Sciatic nerve (tissue), 2 donors: ENCODE measurements at regions not wholly inside any gene's neighbourhood (a gene's known extent, or its start where the extent isn't known, plus 50 kb on each side); places are given as distances from the start of the nearest gene placed in this dataset.
A peak's percentile ranks its signal among the peaks of the same experiment; 100 is the strongest.
"Not testable (repeated sequence)": the region's sequence is repeated elsewhere in the genome, so short reads cannot be mapped to it uniquely, and the experiment has no call there.

Source experiments
- ATAC-seq: fragments of 200-7000 bp; cut with Tn5 transposase; one replicate; pipeline ENCODE4 v1.9.1; 2020; ENCODE audit warnings: mild to moderate bottlenecking, moderate library complexity
- DNase-seq: peaks from one replicate; pipeline ENCODE4 v3.0.0-alpha.2; 2020; ENCODE audit warnings: low spot score
- intact Hi-C: fragments of 100-400 bp; cut with DNase I; formaldehyde crosslinking; loops from one replicate; pipeline ENCODE4 v1.14.2; 2022
- donor health status: DM: no; HTN: no; CAD: no.
- donor health status: DM: no; HTN: no; CAD: no.

GRCh38 chr2:49369650-49370049, 215.3 kb upstream of the FSHR start:
- intact Hi-C loops: no loop called here
- ATAC-seq (no peak), DNase-seq (no peak)

- ATAC-seq: no peak
- intact Hi-C loops: no loop called here
- DNase-seq: no peak
Observed at GRCh38 chr2:49369101-49369500, 214.8 kb upstream of the FSHR start.

- DNase-seq (no peak), ATAC-seq (no peak)
- intact Hi-C loops: no loop called here
Observed at GRCh38 chr2:49367003-49367402, 212.7 kb upstream of the FSHR start.

DNA sequence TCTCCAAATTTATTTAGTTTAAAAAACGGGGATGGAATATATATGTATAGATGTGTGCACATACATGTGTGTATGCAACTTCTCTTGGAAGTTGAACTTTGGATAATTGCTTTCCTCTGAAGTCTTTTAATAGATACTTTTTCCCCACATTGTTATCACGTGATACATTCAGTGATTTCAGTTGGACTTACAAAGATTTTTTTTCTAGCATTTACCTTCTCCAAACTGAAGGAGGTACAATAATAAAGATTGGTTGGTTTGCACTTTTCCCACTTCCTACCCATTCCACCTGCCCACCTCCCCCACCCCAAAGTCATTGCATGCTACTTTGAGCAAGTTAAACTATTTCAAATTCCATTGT, 206.1 kb upstream of the FSHR start:
- no peak for ATAC-seq
- intact Hi-C loops: no loop called here
- DNase-seq: no peak

- intact Hi-C loops: no loop called here
- ATAC-seq (peak; percentile 62), DNase-seq (no peak)
Observed at GRCh38 chr2:49359721-49360406, 205.5 kb upstream of the FSHR start.

- no peak for DNase-seq
- no peak for ATAC-seq
- intact Hi-C loops: no loop called here
Observed at GRCh38 chr2:49355611-49356010, 201.3 kb upstream of the FSHR start.

GRCh38 chr2:49351560-49351959, 197.2 kb upstream of the FSHR start:
- intact Hi-C loops: no loop called here
- no peak for DNase-seq
- ATAC-seq: no peak

DNA sequence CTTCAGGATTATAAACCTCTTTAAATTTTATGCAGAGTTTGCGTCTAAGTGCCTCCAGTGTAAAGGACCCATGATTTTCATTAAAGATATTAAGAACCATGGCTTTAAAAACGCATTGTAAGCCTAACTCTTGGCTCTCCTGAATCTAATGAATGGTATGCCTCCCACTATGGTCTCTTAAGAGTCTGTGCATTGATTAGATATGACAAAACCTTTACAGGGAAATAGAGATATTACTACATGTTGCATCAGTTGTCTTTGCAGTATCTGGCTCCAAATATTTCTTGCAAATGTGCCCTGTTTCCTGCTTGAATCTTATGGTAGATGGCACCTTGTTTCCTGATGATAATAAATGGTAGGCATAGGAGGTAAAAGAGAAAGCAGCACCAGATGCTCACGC, 189.3 kb upstream of the FSHR start:
- intact Hi-C loops: no loop called here
- DNase-seq: no peak
- no peak for ATAC-seq

DNA sequence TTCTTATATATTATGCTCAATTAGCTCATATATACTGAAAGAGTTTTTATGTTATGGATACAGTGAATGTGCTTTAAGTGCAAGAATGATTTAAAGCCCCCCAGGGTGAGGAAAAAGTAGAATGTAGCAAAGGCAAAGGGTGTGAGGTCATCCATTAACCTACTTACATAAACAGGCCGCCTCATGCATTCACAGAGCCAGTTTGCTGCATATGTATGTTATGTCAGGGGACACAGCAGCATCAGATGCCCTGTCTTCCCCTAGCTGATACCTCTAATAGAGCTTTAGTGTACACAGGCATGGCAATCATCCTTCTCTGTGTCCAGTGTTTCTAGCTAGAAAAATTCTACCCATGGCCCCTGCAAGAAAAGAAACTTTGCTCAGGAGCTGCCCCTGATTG, 187.8 kb upstream of the FSHR start:
- DNase-seq: no peak
- intact Hi-C loops: no loop called here
- no peak for ATAC-seq

DNA sequence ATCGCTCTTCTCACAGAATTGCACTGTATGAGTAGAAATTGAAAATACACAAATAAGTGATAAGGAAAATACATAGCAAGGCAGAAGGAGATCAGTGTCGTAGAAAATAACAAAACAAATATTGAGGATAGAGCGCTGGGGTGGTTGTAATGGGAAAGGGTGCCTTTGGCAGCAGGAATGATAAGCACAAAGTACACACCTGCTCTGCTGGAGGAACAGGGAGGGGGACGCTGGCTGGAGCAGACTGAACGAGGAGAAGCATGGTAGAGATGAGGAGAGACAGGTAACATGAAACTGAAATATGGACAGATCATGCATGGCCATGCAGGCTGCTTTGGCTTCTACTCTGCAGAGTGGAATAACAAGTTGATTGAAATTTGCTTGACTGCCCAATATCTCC, 181.2 kb upstream of the FSHR start:
- intact Hi-C loops: no loop called here
- ATAC-seq (no peak), DNase-seq (no peak)

DNA sequence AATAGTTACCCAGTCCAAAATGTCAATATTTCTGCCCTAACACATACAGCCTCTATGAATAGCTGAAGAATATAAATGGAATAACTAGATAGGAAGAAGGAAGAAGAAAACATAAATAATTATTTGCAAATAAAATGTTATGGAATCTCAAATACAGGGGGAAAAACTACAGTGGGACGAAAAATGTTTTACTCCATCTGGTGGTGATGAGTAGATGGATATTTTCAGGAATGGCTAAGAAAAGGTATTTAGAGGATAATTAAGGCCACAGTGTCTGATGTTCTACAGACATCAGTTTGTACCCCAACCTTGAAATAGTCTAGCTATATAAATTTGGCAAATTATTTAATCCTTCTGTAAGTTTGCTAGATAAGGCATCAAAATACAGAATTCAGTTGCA, 178.1 kb upstream of the FSHR start:
- intact Hi-C loops: no loop called here
- DNase-seq (no peak), ATAC-seq (no peak)

GRCh38 chr2:49318531-49318930, 164.2 kb upstream of the FSHR start:
- intact Hi-C loops: no loop called here
- no peak for ATAC-seq
- DNase-seq: no peak

- ATAC-seq (no peak), DNase-seq (no peak)
- intact Hi-C loops: no loop called here
Observed at GRCh38 chr2:49309461-49309860, 155.1 kb upstream of the FSHR start.

DNA sequence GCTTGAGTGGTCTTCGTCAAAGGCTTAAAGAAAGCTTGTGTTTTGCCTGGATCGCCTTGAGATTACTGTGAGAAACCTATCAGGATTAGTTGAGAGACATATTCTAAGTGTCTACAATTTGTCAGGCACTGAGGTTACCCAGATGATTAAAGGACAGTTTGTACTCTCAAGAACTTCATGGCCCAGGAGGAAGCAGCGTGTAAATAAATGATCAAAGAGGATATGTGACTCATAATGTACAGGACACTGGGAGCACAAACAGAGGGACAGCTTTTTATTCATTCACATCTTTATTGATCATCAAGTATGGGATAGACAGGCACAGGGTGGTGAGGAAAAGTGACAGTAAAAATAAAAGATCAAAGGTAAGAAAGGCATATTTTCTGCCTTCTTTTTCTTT, 152.6 kb upstream of the FSHR start:
- DNase-seq: no peak
- ATAC-seq: no peak
- intact Hi-C loops: no loop called here

GRCh38 chr2:49298693-49299092, 144.4 kb upstream of the FSHR start:
- ATAC-seq, DNase-seq, intact Hi-C loops: not testable (repeated sequence)

- ATAC-seq: no peak
- intact Hi-C loops: no loop called here
- DNase-seq: no peak
Observed at GRCh38 chr2:49298230-49298629, 143.9 kb upstream of the FSHR start.

- intact Hi-C loops: no loop called here
- DNase-seq (no peak), ATAC-seq (no peak)
Observed at GRCh38 chr2:49296107-49296867, 142.0 kb upstream of the FSHR start.

DNA sequence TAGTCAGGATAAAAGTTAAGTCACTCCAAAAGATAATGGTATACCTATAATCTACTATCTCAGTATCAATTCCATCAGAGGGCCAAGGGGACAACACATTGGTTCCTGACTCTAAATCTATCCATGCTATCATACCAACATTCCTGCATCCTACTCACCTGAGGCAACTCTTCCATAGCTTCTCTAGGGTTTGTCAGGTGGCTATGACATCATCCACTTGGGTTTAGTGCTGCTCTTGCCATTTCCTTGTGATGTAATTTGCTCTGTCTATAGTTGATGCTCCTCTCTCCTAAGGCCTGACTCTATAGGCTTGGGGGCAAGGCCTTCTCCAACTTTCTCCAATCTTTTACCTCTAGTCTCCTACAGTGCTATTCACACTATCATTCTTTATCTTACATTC, 139.9 kb upstream of the FSHR start:
- ATAC-seq (no peak), DNase-seq (no peak)
- intact Hi-C loops: no loop called here

- DNase-seq (no peak), ATAC-seq (no peak)
- intact Hi-C loops: no loop called here
Observed at GRCh38 chr2:49291619-49292018, 137.3 kb upstream of the FSHR start.

- intact Hi-C loops: no loop called here
- no peak for DNase-seq
- ATAC-seq: no peak
Observed at GRCh38 chr2:49289711-49290110, 135.4 kb upstream of the FSHR start.
